ENCODE measurements at regions not wholly inside any gene's neighbourhood (a gene's known extent, or its start where the extent isn't known, plus 50 kb on each side); places are given as distances from the start of the nearest gene placed in this dataset.

- ChIA-PET POLR2A (ENCODE audit: low non-redundant PET) (no interaction called here), CTCF (no interaction called here)
- TF ChIP-seq CTCF (conservative IDR thresholded peaks at IDR 0.05; ENCODE audit: low read depth): no peak
- no peak overlapping the region for H3K27ac ChIP-seq
- DNase-seq (ENCODE audit: low spot score): no peak
Measured at GRCh38 chr1:166716620-166717019, 122.7 kb upstream of the POGK start.

- TF ChIP-seq CTCF (conservative IDR thresholded peaks at IDR 0.05; ENCODE audit: low read depth): no peak
- CTCF ChIA-PET: no interaction called here
- no peak for DNase-seq (ENCODE audit: low spot score)
Measured at GRCh38 chr1:166721145-166721544, 118.1 kb upstream of the POGK start.

GRCh38 chr1:166730299-166730888 is 108.9 kb upstream of the POGK start:
- ChIA-PET POLR2A (ENCODE audit: low non-redundant PET) (no interaction called here), CTCF (interaction anchor here (0.5 kb wide), 1 partner anchor 198 kb away, joined by 3 read pairs; no protein-coding TSS in a partner anchor)
- DNase-seq (ENCODE audit: low spot score): no peak
- H3K27ac ChIP-seq: no peak overlapping the region
- TF ChIP-seq CTCF (conservative IDR thresholded peaks at IDR 0.05; ENCODE audit: low read depth): no peak

More at GRCh38 chr1:166721145-166721544, 118.1 kb upstream of the POGK start:
- no peak overlapping the region for H3K27ac ChIP-seq
- POLR2A ChIA-PET (ENCODE audit: low non-redundant PET): no interaction called here

GRCh38 chr1:166738140-166738539 is 101.1 kb upstream of the POGK start:
- POLR2A ChIA-PET (ENCODE audit: low non-redundant PET): no interaction called here
- no peak for DNase-seq (ENCODE audit: low spot score)
- no peak for TF ChIP-seq CTCF (conservative IDR thresholded peaks at IDR 0.05; ENCODE audit: low read depth)
- H3K27ac ChIP-seq: no peak overlapping the region
- CTCF ChIA-PET: no interaction called here

GRCh38 chr1:166738873-166739272 is 100.4 kb upstream of the POGK start:
- ChIA-PET CTCF (no interaction called here), POLR2A (ENCODE audit: low non-redundant PET) (no interaction called here)
- DNase-seq (ENCODE audit: low spot score): no peak
- H3K27ac ChIP-seq: no peak overlapping the region
- no peak for TF ChIP-seq CTCF (conservative IDR thresholded peaks at IDR 0.05; ENCODE audit: low read depth)

GRCh38 chr1:166740668-166741276 is 98.5 kb upstream of the POGK start:
- ChIA-PET POLR2A (ENCODE audit: low non-redundant PET) (interaction anchor here (0.6 kb wide), 1 partner anchor 15 kb away, joined by 7 read pairs; no protein-coding TSS in a partner anchor), CTCF (interaction anchor here (0.7 kb wide), 1 partner anchor 73 kb away, joined by 3 read pairs; no protein-coding TSS in a partner anchor)
- no peak for TF ChIP-seq CTCF (conservative IDR thresholded peaks at IDR 0.05; ENCODE audit: low read depth)
- DNase-seq (ENCODE audit: low spot score): no peak
- H3K27ac ChIP-seq: no peak overlapping the region

Measured in RWPE1 (cell line).